Ishikawa (cell line): ENCODE measurements at regions not wholly inside any gene's neighbourhood (a gene's known extent, or its start where the extent isn't known, plus 50 kb on each side); places are given as distances from the start of the nearest gene placed in this dataset.

ENCODE experiments used
- CEBPB ChIP-seq: IDR thresholded peaks from 2 replicates; pipeline ENCODE4 v1.6.1; 2012
- CREB1 ChIP-seq: IDR thresholded peaks from 2 replicates; pipeline ENCODE4 v1.6.1; 2012; ENCODE audit warnings: low read depth
- EGR1 ChIP-seq: IDR thresholded peaks from 2 replicates; pipeline ENCODE4 v1.6.1; 2012
- EP300 ChIP-seq: IDR thresholded peaks from 2 replicates; pipeline ENCODE4 v1.6.1; 2012; ENCODE audit warnings: borderline replicate concordance
- FOXM1 ChIP-seq: IDR thresholded peaks from 2 replicates; pipeline ENCODE4 v1.6.1; 2012; ENCODE audit warnings: low read depth, borderline replicate concordance
- MAX ChIP-seq: IDR thresholded peaks from 2 replicates; pipeline ENCODE4 v1.6.1; 2012
- NFIC ChIP-seq: IDR thresholded peaks from 2 replicates; pipeline ENCODE4 v1.6.1; 2012
- RAD21 ChIP-seq: IDR thresholded peaks from 2 replicates; pipeline ENCODE4 v1.6.1; 2012; ENCODE audit warnings: low read depth
- TAF1 ChIP-seq: IDR thresholded peaks from 2 replicates; pipeline ENCODE4 v1.6.1; 2012; ENCODE audit warnings: low read depth, mild to moderate bottlenecking
- TCF12 ChIP-seq: IDR thresholded peaks from 2 replicates; pipeline ENCODE4 v1.6.1; 2012; ENCODE audit warnings: low read depth
- TEAD4 ChIP-seq: IDR thresholded peaks from 2 replicates; pipeline ENCODE4 v1.6.1; 2012
- USF1 ChIP-seq: IDR thresholded peaks from 2 replicates; pipeline ENCODE4 v1.6.1; 2012
- YY1 ChIP-seq: IDR thresholded peaks from 2 replicates; pipeline ENCODE4 v1.6.1; 2012; ENCODE audit warnings: low read depth
- ZBTB7A ChIP-seq: IDR thresholded peaks from 2 replicates; pipeline ENCODE4 v1.6.1; 2012; ENCODE audit warnings: low read depth
- TF ChIP-seq, protein P1 (sequence below): IDR thresholded peaks from 2 replicates; pipeline ENCODE4 v1.6.1; 2012; ENCODE audit warnings: low read depth, mild to moderate bottlenecking

GRCh38 chr7:118861581-118861980 lies 637.1 kb downstream of the ANKRD7 start:
- TF ChIP-seq MAX, result no peak
- TF ChIP-seq TEAD4, result no peak
- TF ChIP-seq CREB1, result no peak
- no peak for TF ChIP-seq TCF12
- no peak for TF ChIP-seq USF1
- no peak for TF ChIP-seq NFIC

DNA sequence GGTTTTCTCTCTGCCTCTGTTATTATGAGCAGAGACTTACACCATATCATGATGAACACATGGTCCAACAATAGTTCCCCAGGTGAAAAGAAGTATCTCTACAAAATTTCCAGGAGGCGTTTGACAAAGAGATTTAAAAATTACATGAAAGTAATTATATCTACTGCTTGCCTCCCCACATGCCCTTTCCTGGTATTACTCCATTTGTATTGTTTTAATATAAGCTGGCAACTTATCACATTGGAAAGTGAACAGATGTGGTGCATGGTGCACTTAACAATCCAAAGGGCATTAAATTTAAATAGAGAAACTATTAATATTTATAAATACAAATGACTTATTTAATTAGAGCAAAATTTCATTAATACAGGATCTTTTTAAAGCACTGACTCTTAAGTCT lies 638.2 kb downstream of the ANKRD7 start:
- no peak for TF ChIP-seq EP300
- no peak for TF ChIP-seq NFIC
- TF ChIP-seq, protein P1, sequence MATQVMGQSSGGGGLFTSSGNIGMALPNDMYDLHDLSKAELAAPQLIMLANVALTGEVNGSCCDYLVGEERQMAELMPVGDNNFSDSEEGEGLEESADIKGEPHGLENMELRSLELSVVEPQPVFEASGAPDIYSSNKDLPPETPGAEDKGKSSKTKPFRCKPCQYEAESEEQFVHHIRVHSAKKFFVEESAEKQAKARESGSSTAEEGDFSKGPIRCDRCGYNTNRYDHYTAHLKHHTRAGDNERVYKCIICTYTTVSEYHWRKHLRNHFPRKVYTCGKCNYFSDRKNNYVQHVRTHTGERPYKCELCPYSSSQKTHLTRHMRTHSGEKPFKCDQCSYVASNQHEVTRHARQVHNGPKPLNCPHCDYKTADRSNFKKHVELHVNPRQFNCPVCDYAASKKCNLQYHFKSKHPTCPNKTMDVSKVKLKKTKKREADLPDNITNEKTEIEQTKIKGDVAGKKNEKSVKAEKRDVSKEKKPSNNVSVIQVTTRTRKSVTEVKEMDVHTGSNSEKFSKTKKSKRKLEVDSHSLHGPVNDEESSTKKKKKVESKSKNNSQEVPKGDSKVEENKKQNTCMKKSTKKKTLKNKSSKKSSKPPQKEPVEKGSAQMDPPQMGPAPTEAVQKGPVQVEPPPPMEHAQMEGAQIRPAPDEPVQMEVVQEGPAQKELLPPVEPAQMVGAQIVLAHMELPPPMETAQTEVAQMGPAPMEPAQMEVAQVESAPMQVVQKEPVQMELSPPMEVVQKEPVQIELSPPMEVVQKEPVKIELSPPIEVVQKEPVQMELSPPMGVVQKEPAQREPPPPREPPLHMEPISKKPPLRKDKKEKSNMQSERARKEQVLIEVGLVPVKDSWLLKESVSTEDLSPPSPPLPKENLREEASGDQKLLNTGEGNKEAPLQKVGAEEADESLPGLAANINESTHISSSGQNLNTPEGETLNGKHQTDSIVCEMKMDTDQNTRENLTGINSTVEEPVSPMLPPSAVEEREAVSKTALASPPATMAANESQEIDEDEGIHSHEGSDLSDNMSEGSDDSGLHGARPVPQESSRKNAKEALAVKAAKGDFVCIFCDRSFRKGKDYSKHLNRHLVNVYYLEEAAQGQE, result no peak
- no peak for TF ChIP-seq FOXM1
- no peak for TF ChIP-seq TEAD4
- no peak for TF ChIP-seq CEBPB
- no peak for TF ChIP-seq USF1
- TF ChIP-seq YY1, result no peak
- TF ChIP-seq ZBTB7A, result no peak

DNA sequence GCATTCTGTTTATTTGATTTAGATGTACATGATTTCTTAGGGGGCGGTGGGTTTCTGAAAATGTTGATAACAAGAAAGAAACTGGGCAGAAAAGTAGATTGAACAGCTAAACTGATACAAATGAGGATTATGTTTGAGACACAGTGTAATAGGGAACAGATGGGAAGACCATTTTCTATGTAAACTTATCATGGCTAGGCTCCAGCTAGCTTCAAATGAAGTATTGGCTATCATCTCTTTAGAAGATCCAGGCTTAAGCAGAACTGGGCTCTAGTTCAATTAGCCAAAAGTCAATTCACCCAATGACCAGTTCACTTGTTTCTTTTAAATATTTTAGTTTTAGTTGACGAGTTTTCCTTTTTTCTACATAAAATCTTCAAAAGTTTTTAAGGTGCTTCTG lies 639.5 kb downstream of the ANKRD7 start:
- TF ChIP-seq TAF1 (no peak), CEBPB (no peak), NFIC (no peak), TEAD4 (no peak), CREB1 (no peak), TCF12 (no peak), EP300 (no peak), MAX (no peak), FOXM1 (no peak), EGR1 (no peak), ZBTB7A (no peak), RAD21 (no peak), USF1 (no peak), YY1 (no peak)
- TF ChIP-seq, protein P1, result no peak

DNA sequence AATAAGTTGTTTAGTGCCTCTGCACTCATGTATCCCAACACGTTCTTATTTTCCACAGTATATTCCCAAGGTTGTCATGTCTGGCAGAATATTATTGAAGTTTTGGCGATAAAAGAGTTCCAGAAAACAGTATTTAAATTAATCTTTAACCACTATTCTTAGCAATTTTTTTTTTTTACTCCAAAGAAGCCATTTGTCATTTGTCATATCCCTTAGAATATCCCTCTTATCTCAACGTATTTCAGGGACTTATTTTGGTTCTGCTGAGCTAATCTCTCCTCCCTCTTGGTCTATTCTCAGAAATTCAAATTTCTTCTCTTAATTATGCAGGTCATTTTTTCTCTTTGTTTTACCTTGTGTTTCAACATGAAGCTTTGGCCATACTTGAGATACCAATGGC lies 643.4 kb downstream of the ANKRD7 start:
- TF ChIP-seq YY1 (no peak), NFIC (no peak), TEAD4 (no peak), RAD21 (no peak), EGR1 (no peak), CEBPB (no peak)

- TF ChIP-seq, protein P1, result no peak
- TF ChIP-seq MAX (no peak), TEAD4 (no peak), NFIC (no peak), RAD21 (no peak), YY1 (no peak), TAF1 (no peak), ZBTB7A (no peak), CREB1 (no peak), FOXM1 (no peak), TCF12 (no peak), USF1 (no peak), CEBPB (no peak), EGR1 (no peak), EP300 (no peak)
Measured at GRCh38 chr7:118870187-118870586, 645.7 kb downstream of the ANKRD7 start.
